GM21515 (cell line): ENCODE measurements at regions not wholly inside any gene's neighbourhood (a gene's known extent, or its start where the extent isn't known, plus 50 kb on each side); places are given as distances from the start of the nearest gene placed in this dataset.
"Not testable (repeated sequence)": the region's sequence is repeated elsewhere in the genome, so short reads cannot be mapped to it uniquely, and the experiment has no call there.

Experiments
- ATAC-seq: cut with Tn5 transposase; IDR thresholded peaks from one replicate; pipeline ENCODE4 v1.9.1; 2021; ENCODE audit not compliant: unreplicated experiment

- ATAC-seq = no peak
These were observed 1407.4 kb upstream of the ZEB2 start for GRCh38 chr2:145927131-145927950.

- no peak for ATAC-seq
These were observed 1405.7 kb upstream of the ZEB2 start for GRCh38 chr2:145925591-145925990.

GRCh38 chr2:145919477-145919876 lies 1399.6 kb upstream of the ZEB2 start:
- no peak for ATAC-seq

DNA sequence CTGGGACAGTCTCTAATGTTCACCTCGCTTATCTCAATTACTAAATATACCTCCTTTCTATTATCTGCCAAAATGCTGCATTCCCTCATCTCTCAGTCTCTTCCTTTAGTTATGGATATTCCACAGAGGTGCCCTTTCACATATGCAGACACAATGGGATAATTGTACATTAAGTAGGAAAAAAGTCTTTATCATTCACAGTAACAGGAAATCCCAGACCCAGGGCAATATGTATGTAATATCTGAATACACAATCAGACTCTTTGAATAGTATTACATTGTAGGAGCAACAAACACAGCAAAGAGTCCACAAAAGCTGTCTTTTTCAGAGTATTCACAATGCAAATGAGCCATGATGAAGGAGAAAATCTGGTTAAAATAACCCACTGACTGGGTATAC lies 1399.0 kb upstream of the ZEB2 start:
- no peak for ATAC-seq

- no peak for ATAC-seq
These were observed 1396.9 kb upstream of the ZEB2 start for GRCh38 chr2:145916799-145917198.

GRCh38 chr2:145914716-145915115 lies 1394.8 kb upstream of the ZEB2 start:
- no peak for ATAC-seq

GRCh38 chr2:145910416-145910815 lies 1390.5 kb upstream of the ZEB2 start:
- ATAC-seq = peak; percentile 68

GRCh38 chr2:145909766-145910165 lies 1389.8 kb upstream of the ZEB2 start:
- no peak for ATAC-seq

DNA sequence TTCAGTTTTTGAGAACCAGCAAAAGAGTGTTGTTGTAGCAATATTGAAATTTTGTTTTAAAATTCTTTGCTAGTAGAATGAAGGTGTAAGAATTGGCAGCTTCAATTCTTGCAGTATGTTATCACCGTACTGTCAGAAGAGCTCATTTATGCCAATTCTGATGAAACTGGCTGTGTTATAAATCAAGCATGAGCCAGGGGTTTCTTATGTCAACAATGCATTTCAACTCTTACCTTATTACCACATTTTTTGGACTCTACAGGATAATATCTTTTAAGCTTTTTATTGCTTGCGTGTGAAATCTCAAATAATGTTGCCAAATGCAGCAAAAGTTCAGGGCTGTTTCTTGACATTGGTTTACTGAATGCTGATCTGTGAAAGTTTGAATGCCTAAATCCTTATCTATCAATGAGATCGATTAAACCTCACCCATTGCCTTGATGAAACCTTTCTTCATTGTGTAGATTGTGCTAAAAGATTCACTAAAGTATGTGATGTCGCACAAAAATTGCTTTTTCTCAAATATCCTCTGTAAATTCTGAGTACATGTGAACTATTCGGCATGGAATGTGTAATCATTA lies 1389.3 kb upstream of the ZEB2 start:
- ATAC-seq = no peak

DNA sequence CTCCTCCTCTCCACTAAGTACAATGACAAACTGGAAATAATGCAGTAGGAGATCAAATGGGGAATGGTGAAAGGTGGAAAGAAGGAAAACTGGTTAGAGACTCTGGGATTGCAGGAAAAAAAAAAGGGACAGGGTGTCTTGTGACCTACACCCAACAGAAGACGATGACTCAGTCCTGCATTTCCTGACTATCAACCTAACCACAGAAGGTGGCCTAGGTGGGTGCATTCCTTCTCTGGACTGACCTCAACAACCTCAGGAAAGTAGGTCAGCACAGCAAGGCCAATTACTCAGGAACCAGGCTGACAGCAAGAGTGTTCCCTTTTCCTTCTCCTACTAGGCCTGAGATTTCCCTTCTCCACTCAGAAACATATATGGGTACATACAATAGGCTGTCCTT lies 1386.4 kb upstream of the ZEB2 start:
- no peak for ATAC-seq

- no peak for ATAC-seq
These were observed 1385.5 kb upstream of the ZEB2 start for GRCh38 chr2:145905371-145905770.

GRCh38 chr2:145897151-145897550 lies 1377.2 kb upstream of the ZEB2 start:
- no peak for ATAC-seq

DNA sequence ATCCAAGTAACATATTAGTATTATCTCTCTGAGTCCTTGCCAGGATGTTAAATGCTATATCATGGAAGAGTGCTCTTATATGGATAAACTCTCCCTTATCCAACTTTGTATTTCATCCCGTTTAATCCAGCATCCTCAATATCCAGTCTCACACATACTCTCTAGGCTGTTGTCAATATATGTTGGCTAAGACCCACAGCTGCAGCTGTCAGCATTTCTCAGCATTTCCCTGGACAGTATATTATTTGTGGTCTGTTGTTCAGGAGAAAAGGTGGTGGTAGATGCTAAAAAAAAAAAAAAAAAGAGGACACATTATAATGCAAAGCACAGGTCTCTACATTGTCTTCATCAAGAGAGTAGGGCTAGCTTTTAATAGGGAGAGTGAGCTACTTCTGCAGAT lies 1368.0 kb upstream of the ZEB2 start:
- no peak for ATAC-seq

- ATAC-seq = not testable (repeated sequence)
These were observed 1361.1 kb upstream of the ZEB2 start for GRCh38 chr2:145880997-145881396.

DNA sequence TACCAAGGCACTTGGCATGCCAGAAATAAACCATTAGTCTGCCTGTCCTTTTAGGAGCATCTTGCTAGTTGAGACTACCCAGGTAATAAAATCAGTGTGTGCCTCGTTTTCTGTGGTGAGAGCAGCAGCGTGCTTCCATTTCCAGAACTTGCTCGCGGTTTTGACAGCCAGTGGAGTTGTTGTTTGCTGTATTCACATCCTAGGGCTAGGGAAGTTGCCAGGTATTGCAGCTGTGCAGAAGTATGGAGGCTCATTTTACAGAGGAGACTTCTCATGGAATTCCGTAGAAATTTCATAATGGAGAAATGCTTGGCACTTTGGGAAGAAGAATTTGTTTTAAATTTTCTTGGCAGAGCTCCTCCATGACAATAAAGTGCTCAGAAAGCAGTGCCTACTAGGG lies 1355.1 kb upstream of the ZEB2 start:
- ATAC-seq = no peak

DNA sequence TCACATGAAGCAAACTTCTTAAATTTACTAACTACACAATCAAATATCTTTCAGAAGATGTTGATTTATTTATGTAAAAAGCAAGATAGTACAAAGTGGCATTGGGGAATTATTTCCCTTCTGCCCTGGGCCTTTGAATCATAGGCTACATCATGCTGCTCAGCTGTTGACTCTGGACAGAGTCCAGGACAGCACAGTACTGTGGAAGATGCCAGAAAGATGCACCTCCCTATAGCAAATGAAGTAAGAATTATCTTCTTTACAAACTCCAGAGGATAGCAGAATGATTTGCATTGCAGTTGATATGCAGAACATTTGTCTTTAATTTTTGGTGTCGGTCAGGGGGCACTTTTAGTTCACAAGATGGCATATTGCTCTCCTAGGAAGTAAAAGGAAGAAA lies 1354.5 kb upstream of the ZEB2 start:
- no peak for ATAC-seq

- ATAC-seq = no peak
These were observed 1344.6 kb upstream of the ZEB2 start for GRCh38 chr2:145864501-145864900.

DNA sequence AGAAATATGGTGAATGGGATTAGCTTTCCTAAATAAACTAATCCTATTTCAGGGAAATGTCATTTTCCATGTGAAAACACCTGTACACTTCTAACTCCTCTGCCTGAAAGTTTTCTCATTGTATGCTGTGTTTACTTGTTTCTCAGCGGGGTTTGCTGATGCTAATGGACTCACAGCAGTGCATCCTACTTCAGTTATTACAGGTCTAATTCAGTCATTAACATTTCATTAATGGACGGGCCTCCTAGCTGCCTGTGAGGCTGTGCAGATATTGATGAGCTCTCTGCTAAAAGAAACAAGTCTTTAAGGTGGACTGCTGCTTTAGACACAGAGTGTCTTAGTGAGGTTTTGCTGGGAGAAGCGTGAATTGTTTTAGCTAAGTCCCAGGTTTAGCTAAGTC lies 1342.0 kb upstream of the ZEB2 start:
- ATAC-seq = no peak

- ATAC-seq = no peak
These were observed 1340.2 kb upstream of the ZEB2 start for GRCh38 chr2:145860083-145860482.

- ATAC-seq = no peak
These were observed 1335.2 kb upstream of the ZEB2 start for GRCh38 chr2:145855142-145855541.

- ATAC-seq = no peak
These were observed 1334.3 kb upstream of the ZEB2 start for GRCh38 chr2:145854039-145854755.

- ATAC-seq = no peak
These were observed 1331.8 kb upstream of the ZEB2 start for GRCh38 chr2:145851730-145852129.
